ENCODE measurements at regions not wholly inside any gene's neighbourhood (a gene's known extent, or its start where the extent isn't known, plus 50 kb on each side); places are given as distances from the start of the nearest gene placed in this dataset.
"Not testable (repeated sequence)": the region's sequence is repeated elsewhere in the genome, so short reads cannot be mapped to it uniquely, and the experiment has no call there.

GRCh38 chr3:176870451-176870850 lies 326.8 kb downstream of the TBL1XR1 start:
- DNase-seq = no peak

- DNase-seq = no peak
These were observed 329.3 kb downstream of the TBL1XR1 start for GRCh38 chr3:176867681-176868663.

- DNase-seq = no peak
These were observed 336.1 kb downstream of the TBL1XR1 start for GRCh38 chr3:176861137-176861536.

GRCh38 chr3:176856721-176857120 lies 340.6 kb downstream of the TBL1XR1 start:
- no peak for DNase-seq

- DNase-seq = no peak
These were observed 341.3 kb downstream of the TBL1XR1 start for GRCh38 chr3:176855901-176856486.

GRCh38 chr3:176855213-176855612 lies 342.1 kb downstream of the TBL1XR1 start:
- no peak for DNase-seq

GRCh38 chr3:176850498-176850897 lies 346.8 kb downstream of the TBL1XR1 start:
- no peak for DNase-seq

- no peak for DNase-seq
These were observed 348.7 kb downstream of the TBL1XR1 start for GRCh38 chr3:176848431-176849214.

- DNase-seq = no peak
These were observed 354.4 kb downstream of the TBL1XR1 start for GRCh38 chr3:176842914-176843313.

- DNase-seq = no peak
These were observed 356.5 kb downstream of the TBL1XR1 start for GRCh38 chr3:176840641-176841286.

GRCh38 chr3:176839901-176840300 lies 357.4 kb downstream of the TBL1XR1 start:
- no peak for DNase-seq

- DNase-seq = no peak
These were observed 357.8 kb downstream of the TBL1XR1 start for GRCh38 chr3:176839466-176839865.

- not testable (repeated sequence) for DNase-seq
These were observed 370.0 kb downstream of the TBL1XR1 start for GRCh38 chr3:176827244-176827643.

GRCh38 chr3:176824811-176825210 lies 372.5 kb downstream of the TBL1XR1 start:
- no peak for DNase-seq

GRCh38 chr3:176820764-176821163 lies 376.5 kb downstream of the TBL1XR1 start:
- no peak for DNase-seq

- no peak for DNase-seq
These were observed 380.3 kb downstream of the TBL1XR1 start for GRCh38 chr3:176816937-176817336.

GRCh38 chr3:176814285-176814684 lies 383.0 kb downstream of the TBL1XR1 start:
- DNase-seq = peak; percentile 29

- DNase-seq = no peak
These were observed 389.3 kb downstream of the TBL1XR1 start for GRCh38 chr3:176807938-176808337.

- DNase-seq = no peak
These were observed 397.6 kb downstream of the TBL1XR1 start for GRCh38 chr3:176799675-176800074.

- no peak for DNase-seq
These were observed 398.6 kb downstream of the TBL1XR1 start for GRCh38 chr3:176798680-176799079.

GRCh38 chr3:176796371-176796770 lies 400.9 kb downstream of the TBL1XR1 start:
- no peak for DNase-seq

- DNase-seq = no peak
These were observed 401.4 kb downstream of the TBL1XR1 start for GRCh38 chr3:176795891-176796290.

All from right kidney (tissue), 1 donor.